ENCODE measurements at regions not wholly inside any gene's neighbourhood (a gene's known extent, or its start where the extent isn't known, plus 50 kb on each side); places are given as distances from the start of the nearest gene placed in this dataset.

- TF ChIP-seq CTCF (IDR thresholded peaks at IDR 0.05) (no peak), POLR2A (IDR thresholded peaks at IDR 0.05) (no peak)
Observed at GRCh38 chr17:70606086-70606485, 436.8 kb downstream of the KCNJ2 start.

Measured in ovary (tissue), 3 donors.